HG02885 (cell line): ENCODE measurements at regions not wholly inside any gene's neighbourhood (a gene's known extent, or its start where the extent isn't known, plus 50 kb on each side); places are given as distances from the start of the nearest gene placed in this dataset.
"Not testable (repeated sequence)": the region's sequence is repeated elsewhere in the genome, so short reads cannot be mapped to it uniquely, and the experiment has no call there.

ENCODE experiments used
- ATAC-seq: cut with Tn5 transposase; IDR thresholded peaks from one replicate; pipeline ENCODE4 v1.9.1; 2021; ENCODE audit warnings: mild to moderate bottlenecking; ENCODE audit not compliant: unreplicated experiment, poor library complexity

DNA sequence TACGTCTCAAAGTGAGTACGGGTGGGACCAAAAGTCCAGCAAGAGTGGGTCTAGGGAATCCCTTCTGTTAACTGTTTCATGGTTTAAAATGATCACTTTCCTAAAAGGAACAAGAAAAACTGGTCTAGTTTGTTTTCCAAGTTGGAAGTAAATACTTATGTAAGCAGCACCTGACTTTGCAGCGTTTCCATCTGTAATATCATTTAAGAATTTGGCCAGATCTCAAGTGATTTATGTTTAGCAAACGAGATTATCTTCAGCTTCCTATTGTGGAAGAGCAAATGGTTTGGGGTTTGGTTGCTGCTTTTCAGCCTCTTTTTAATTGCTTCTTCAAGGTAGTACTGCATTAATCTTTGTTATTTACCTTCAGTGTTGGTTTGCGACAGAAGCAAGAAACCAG, 50.4 kb downstream of the FHIP1A start:
- ATAC-seq = no peak

DNA sequence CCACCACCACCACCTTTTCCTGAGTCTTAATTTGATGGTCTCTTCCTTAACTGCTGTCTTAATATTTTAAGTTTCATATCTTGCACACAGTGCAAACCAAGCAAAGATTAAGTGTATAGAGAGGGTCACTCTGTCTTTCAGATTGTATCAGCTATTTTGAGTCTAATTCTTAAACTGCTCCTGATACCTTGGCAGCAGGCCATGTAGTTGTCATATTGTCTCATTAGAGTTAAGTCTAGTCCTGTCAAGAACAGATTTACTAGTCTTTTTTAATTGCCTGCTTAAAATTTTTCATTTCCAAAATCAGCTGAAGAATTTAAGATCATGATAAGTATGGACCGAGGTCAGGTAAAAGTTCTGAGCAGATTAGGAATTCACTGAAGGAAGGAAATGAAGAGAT, 51.5 kb downstream of the FHIP1A start:
- no peak for ATAC-seq

DNA sequence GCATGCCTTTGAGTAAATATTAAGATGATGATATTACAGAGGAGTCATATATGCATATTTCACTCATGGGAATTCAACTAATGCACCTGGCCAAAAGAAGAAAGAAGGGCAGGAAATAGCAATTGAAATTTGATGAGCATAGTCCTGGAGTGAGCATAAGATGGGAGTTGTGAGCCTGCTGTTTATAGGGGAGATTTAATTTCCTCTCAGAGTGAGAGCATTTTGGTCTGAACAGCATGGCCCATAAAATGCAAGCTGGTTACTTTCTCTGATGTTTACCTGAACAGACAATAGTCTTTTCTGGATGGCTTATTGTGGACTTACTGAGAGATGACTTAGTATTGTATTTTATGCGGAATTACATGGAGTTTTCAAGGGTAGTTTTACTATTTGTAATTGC, 53.6 kb downstream of the FHIP1A start:
- ATAC-seq = no peak

DNA sequence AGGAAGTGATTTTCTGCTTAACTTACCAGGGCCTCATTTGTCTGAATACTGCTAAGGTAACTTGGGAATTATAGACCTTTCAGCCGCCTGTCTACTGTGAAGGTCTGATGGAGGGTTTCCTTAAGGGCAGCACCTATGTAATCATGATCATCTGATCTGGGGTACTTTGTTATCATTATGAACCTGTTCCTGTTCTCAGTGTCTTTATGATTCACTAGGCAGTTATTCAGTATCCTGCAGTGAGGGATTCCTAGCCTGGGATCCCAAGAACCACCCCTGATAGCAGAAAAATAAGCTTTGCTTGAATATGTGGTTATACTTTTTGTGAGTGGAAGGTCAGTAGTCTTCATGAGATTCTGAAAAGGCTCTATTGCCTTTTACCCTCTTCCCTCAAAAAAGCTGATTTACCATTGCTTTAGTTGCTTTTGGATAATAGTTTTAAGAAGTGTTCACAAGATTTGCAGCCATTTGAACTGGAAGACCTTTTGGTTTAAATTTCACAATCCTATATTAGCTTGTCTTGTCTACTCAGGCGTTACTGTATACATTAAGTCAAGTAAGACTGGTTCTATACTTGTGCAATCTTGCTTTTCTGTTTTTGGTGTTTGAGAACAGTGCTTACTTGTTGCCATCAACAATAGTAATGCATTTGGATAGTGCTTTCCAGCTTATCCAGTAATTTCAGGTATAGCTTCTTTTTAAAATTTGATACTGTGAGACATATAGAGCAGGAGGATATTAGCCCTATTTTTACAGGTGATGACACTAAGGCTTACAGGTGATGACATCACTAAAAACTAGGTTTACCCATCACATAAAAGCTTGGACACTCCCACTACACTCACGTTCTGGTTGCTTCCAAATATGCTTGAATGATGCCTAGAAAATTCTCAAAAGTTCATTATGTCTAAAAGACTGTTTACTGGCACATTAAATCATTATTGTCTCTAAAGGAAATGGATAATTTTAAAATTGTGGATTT, 60.0 kb downstream of the FHIP1A start:
- no peak for ATAC-seq

DNA sequence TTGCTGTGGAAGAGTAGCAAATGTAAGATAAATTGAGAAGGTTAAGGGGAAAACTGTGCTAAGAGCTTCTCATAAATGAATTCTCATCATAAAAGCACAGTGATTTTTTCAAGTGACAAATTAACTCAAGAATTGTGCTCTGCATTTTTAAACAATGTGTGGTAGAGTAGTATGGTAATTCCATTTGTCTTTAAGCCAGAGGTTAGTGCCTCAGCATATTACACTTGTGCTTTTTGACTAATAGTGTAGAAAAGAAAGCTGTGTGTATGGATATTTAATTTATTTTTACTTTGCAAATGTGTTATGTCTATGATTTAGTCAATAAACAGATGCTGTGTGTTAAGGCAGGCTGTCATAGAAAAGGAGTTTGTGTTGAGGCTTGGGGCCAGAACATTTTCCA, 61.0 kb downstream of the FHIP1A start:
- ATAC-seq = no peak

DNA sequence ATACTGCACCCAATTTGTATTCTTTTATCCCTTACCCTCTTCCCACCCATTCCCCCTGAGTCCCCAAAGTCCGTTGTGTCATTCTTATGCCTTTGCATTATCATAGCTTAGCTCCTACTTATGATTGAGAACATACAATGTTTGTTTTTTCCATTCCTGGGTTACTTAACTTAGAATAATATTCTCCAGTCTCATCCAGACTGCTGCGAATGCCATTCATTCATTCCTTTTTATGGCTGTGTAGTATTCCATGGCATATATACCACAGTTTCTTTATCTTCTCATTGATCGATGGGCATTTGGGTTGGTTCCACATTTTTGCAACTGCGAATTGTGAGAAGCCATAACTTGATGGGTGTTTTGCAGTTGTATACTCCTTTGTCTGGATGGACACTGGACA, 62.8 kb downstream of the FHIP1A start:
- no peak for ATAC-seq

DNA sequence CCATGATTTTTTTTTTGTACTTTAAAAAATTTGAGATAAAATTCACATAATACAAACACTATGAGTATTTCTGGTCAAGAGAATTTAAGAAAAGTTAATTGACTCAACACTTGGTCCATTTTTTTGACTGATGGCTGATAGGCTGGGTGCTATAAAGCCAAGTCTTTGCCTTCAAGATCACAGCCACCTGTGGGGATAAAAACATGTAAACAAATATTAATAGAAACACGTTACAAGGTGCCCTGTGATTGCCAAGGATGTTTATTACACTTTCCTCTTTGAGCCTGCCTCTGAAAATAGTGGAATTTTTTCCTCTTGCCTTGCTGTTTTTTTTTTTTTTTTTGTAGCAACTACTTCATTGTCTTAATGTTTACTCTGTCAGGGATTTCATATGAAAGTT, 63.3 kb downstream of the FHIP1A start:
- ATAC-seq = no peak

DNA sequence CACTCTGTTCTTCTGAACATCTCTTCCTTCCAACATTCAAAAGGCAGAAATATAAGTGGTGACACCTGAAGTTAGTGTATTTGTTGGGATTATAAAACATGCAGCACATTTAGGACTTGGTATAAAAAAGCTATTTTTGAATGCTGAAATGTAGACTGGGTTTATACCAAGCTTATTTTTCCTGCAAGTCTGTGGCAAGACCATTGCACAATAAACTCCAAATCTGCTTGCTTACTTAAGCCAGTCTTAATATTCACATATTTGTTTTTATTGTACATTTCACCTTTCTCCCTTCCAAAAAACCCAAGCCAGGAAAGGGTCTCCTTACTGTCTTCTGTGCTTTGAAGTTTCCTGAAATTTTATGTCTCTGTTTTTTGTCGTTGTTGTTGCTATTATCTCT, 63.7 kb downstream of the FHIP1A start:
- ATAC-seq = no peak

DNA sequence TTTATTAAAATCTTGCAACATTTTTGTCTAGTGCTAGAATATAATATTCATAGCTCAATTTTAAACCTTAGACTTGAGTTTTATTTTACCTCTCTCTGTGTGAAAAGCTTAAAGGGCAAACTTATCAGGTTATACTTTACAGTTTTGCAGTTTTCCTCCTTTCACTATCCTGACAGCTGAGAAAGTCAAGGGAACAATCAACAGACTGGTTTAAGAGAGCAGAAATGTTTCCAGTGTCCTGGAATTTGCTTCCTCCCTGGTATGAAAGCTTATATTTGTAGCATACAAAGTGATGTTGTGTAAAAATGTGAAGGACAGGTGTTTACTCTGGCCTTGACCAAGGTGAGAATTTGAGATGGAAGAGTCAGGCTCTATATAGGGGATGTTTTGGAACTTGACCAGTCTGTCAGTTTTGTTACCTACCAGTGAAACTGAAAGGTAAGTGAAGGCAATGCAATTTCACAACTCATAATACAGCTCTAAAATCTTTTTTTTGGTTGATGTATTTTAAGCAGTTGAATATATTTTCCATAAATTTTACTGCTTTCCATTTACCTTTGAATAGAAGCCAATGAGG, 64.6 kb downstream of the FHIP1A start:
- ATAC-seq = no peak

DNA sequence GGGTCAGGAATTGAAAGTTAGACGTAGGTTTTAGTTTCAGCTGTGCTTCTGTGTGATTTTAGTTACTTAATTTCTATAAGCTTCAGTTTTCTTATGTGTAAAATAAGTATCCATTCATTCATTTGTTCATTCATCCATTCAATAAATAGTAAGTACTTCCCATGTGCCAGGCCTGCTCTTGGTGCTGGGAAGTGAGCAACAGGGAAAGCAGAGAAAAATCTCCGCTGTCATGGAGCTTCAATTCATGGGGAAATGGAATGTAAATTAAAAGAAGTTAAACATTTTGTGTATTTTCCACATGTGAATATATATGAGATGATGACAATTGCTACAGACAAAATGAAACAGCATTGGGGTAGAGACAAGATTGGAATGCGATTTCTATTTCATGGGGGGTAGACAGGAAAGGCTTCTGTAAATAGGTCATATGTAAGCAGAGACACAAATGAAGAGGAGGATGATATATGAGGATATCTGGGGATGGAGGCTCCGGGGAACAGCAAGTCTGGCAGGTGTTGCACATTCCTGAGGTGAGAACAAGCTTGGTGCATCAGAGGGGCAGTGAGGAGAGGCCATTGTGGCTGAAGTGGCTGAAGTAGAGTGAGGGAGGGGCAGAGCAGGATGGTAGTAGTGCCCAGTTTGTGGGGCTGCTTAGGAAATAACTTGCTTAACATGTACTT, 66.2 kb downstream of the FHIP1A start:
- ATAC-seq = no peak

DNA sequence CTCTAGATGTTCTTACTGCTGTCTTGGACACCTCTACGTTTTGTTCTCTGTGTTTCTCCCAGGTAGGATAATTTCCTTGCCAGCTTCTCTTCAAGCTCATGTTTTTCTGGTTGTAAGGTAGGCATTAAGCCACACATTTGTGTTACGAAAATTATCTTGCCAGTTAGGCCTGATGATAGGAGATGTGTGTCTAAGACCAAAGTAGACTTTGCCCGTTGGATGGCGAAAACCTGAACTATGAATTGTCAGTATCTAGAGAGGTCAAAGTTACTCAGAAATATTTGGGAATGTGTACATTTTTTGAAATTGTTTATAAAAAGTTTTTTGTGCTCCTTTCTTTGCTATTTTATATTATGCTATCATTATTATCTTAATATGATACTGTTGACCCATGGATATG, 72.8 kb downstream of the FHIP1A start:
- no peak for ATAC-seq

DNA sequence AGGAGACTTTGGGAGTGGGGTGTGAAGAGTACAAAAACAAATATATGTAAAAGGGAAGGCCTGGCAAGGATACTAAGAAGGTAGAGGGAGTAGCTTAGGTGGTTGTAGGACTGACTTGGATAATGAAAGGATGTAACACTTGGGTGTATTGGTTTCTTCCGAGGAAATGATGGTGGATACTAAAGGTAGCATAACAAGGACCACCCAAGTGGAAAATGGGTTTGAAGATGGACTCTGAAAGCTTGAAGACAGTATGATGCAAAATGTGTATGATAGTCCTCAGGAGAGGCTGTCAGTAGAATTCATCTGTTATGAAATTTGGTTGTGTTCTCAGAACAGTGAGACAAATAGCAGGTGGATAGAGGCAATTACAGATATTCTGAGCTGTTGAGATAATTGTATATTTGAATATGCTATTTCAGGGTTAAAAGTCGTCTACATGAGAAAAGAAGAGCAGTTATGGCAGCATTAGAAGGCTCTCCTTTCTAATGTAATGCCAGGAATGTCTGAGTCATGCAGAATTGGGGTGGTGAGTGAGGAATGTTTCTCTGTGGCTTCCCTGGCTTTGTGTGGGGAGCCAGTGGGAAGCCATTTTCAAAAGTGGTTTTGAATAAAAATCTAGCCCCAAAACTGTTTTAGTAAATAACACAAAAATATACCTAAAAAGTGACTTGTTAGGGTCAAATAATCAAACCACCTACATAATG, 75.6 kb downstream of the FHIP1A start:
- ATAC-seq = no peak

DNA sequence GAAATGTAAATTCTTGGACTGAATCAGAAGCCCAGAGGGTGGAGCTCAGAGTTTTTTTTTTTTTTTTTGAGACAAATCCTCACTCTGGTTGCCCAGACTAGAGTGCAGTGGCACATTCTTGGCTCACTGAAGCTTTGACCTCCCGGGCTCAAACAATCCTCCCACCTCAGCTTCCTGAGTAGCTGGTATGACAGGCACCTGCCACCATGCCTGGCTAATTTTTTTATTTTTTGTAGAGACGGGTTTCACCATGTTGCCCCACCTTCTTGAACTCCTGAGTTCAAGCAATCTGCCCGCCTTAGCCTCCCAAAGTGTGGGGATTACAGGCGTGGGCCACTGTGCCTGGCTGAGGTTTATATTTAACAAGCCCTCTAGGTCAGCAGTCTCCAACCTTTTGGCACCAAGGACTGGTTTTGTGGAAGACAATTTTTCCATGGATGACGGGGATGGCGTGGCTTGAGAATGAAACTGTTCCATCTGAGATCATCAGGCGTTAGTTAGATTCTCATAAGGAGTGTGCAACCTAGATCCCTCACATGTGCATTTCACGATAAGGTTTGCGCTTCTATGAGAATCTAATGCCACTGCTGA, 76.7 kb downstream of the FHIP1A start:
- ATAC-seq = no peak

DNA sequence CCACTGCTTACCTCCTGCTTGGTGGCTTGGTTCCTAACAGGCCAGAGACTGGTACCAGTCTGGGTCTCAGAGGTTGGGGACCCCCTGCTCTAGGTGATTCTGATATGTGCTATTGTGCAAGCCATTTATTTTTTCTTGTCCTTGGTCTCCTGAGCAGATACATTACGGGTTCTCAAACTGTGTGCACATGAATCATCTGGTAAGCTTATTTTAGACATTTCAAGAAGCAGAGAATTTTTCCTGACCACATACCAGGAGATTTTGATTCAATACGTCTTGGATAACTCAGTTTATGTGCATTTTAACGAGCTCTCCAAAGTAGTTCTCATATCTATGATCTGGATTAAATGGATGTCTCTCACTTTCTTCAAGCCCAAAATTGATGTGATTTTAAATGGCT, 77.2 kb downstream of the FHIP1A start:
- ATAC-seq = no peak

DNA sequence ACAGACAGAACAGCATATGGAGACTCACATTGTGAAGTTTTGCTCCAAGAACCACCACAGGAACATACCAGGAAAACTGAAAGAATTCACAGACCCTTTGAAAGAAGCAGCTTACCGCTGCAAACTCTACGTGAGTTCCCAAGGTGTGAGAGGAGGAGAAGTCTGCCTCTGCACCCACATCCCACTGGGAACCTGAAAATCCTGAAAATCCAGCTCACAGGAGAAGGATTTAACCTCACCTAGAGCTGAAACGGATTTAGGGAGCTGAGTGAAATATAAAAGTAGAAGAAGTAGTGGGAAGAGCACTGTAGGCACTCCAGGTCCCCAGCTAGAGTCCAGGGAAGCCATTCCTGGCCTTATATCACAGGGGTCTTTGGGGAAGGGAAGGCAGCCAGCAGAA, 80.0 kb downstream of the FHIP1A start:
- ATAC-seq = no peak

DNA sequence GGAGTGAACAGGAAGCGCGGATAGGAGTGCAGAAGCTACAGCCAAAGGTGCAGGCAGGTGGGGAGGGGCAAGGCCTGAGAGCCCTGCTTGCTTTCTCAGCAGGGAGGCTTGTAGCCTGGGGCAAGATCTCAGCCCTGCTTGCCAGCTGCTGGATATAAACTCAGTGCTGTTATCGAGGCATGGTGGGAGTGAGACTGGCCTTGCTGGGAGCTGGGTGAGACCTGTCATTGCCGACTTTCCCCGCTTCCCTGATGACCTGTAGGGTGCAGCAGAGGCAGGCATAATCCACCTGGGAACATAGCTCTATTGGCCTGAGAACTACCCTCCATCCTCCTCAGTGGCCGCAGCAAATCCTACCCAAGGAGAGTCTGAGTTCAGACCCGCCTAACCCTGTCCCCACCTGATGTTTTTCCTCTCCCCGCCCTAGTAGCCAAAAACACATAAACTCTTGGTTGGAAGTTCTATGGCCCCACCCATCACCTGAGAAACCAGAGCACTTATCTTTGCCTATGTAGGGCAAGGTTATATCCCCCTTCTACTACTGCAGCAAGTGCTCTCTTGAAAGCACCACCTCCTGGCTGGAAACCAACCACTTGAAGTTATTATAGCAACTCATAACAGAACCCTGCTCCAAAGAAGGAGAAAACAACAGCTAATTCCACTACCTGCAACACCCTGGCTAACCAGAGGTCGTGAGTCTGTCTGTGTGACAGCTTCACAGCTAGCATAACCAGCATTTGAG, 80.7 kb downstream of the FHIP1A start:
- ATAC-seq = no peak

DNA sequence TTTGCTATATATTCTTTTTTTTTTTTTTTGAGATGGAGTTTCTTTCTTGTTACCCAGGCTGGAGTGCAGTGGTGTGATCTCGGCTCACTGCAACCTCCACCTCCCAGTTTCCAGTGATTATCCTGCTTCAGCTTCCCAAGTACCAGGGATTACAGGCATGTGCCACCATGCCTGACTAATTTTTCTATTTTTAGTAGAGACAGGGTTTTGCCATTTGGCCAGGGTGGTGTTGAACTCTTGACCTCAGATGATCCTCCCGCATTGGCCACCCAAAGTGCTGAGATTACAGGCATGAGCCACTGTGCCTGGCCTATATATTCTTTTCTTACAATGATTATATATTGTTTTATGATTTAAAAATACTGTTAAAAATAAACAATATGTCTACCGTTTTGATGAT, 86.6 kb downstream of the FHIP1A start:
- ATAC-seq = not testable (repeated sequence)

DNA sequence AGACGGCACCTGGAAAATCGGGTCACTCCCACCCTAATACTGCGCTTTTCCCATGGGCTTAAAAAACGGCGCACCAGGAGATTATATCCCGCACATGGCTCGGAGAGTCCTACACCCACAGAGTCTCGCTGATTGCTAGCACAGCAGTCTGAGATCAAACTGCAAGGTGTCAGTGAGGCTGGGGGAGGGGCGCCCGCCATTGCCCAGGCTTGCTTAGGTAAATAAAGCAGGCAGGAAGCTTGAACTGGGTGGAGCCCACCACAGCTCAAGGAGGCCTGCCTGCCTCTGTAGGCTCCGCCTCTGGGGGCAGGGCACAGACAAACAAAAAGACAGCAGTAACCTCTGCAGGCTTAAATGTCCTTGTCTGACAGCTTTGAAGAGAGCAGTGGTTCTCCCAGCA, 102.6 kb downstream of the FHIP1A start:
- ATAC-seq = not testable (repeated sequence)

DNA sequence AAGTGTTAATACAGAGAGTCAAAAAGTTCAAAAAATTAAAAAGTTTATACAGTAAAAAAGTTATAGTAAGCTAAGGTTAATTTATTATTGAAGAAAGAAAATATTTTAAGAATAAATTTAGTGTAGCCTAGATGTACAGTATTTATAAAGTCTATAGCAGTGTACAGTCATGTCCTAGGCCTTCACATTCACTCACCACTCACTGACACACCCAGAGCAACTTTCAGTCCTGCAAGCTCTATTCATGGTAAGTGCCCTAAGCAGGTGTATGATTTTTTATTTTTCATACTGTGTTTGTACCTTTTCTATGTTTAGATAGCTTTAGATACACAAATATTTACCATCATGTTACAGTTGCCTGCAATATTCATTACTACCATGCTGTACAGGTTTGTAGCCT, 108.9 kb downstream of the FHIP1A start:
- no peak for ATAC-seq

DNA sequence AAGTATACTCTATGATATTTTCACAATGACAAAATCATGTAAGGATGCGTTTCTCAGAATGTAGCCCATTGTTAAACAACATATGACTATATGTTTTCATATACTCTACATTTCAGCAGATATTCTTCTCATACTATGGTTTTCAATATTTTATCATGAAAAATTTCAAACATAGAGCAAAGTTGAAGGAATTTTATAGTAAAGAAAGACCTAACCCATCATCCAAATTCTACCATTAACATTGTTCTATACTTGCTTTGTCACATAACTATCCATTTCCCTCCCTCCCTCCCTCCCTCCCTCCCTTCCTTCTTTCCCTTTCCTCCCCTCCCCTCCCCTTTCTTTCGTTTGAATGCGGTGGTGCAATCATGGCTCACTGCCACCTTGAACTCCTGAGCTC, 109.4 kb downstream of the FHIP1A start:
- no peak for ATAC-seq
